ENCODE measurements at regions not wholly inside any gene's neighbourhood (a gene's known extent, or its start where the extent isn't known, plus 50 kb on each side); places are given as distances from the start of the nearest gene placed in this dataset.
A peak's percentile ranks its signal among the peaks of the same experiment; 100 is the strongest.

GRCh38 chr2:215790523-215791421 lies 222.6 kb downstream of the MREG start:
- intact Hi-C loops (cut with micrococcal nuclease; ENCODE audit: unreplicated experiment), result loop anchor here (5.0 kb wide), 3 partner anchors 283 to 373 kb away; partner anchors contain the start of gene FN1
- peak overlapping the region; percentile 54 for H3K27ac ChIP-seq (ENCODE audit: extremely low read length, insufficient read depth, low read length)
- no peaks in the 10 kb centered on the region for H4K20me1 ChIP-seq (ENCODE audit: insufficient read depth, low read length)
- H2AFZ ChIP-seq (ENCODE audit: low read length), result no peak overlapping the region
- BruUV-seq (replicated peaks), result no TSS peak
- ChIA-PET CTCF (ENCODE audit: low intra/inter-chr PET ratio, low total read pairs) (no interaction called here), POLR2A (interaction anchor here (1.1 to 6.0 kb wide), 7 partner anchors 18 to 172 kb away, joined by 3 to 66 read pairs (median 7); no protein-coding TSS in a partner anchor)
- in situ Hi-C loops (cut with HindIII; ENCODE audit: extremely low pct_ligation_motif_present, low pct_unique_long_range_greater_than_20kb), result no loop called here
- peaks cover 96% of the 10 kb centered on the region for H3K4me1 ChIP-seq (ENCODE audit: insufficient read depth, low read length)
- peak overlapping the region; percentile 16 for H3K4me2 ChIP-seq (ENCODE audit: low read depth, low read length)
- H3K9ac ChIP-seq (ENCODE audit: insufficient read depth, low read depth, low read length), result peak overlapping the region; percentile 26; the same call in 1 of the 2 replicates
- DNase-seq (ENCODE audit: low spot score) (no peak), ATAC-seq (no peak), FAIRE-seq (no peak)
- no peaks in the 10 kb centered on the region for H3K27me3 ChIP-seq (ENCODE audit: control insufficient read depth in 1 of 2, insufficient read depth in 2 of 2, low read length in 2 of 2)
- no peaks in the 10 kb centered on the region for H3K36me3 ChIP-seq (replicated peaks in 1 of 2; ENCODE audit: control insufficient read depth in 1 of 2, insufficient read depth in 2 of 2, low read length in 2 of 2)
- 81% methylated on average over 6 of the region's 6 CpGs for WGBS (ENCODE audit: low lambda C conversion rate)
- no peaks in the 10 kb centered on the region for H3K9me3 ChIP-seq (ENCODE audit: low read length)
- no peaks in the 10 kb centered on the region for H3K79me2 ChIP-seq (ENCODE audit: insufficient read depth, low read length)
- H3K4me3 ChIP-seq (replicated peaks in 1 of 3; ENCODE audit: insufficient read depth in 1 of 3, low read depth in 2 of 3, low read length in 3 of 3), result no peak overlapping the region
- TF ChIP-seq ZNF713 (CRISPR knock-in tag; IDR thresholded peaks at IDR 0.05) (no peak), PAX8 (CRISPR knock-in tag; IDR thresholded peaks at IDR 0.05; ENCODE audit: borderline replicate concordance) (0 out of 2 replicates have a peak, but pooled peaks have one; percentile 71), CHD4 (IDR thresholded peaks at IDR 0.05; ENCODE audit: borderline replicate concordance, low read length) (no peak), XRCC5 (optimal IDR thresholded peaks at IDR 0.05; ENCODE audit: low read length) (peak; percentile 30), ZNF501 (CRISPR knock-in tag; IDR thresholded peaks at IDR 0.05) (peak; percentile 85), ARNTL (CRISPR knock-in tag; IDR thresholded peaks at IDR 0.05) (0 out of 2 replicates have a peak, but pooled peaks have one; percentile 57), BCL3 (CRISPR knock-in tag; IDR thresholded peaks at IDR 0.05) (peak; percentile 60; the same call in 1 of the 2 replicates), ZFP36 (IDR thresholded peaks at IDR 0.05; ENCODE audit: borderline replicate concordance, low read depth, low read length, partially characterized antibody) (no peak), STAG1 (CRISPR knock-in tag; IDR thresholded peaks at IDR 0.05) (peak; percentile 3; the same call in 1 of the 2 replicates), RBFOX2 (IDR thresholded peaks at IDR 0.05; ENCODE audit: low read depth, low read length) (peak; percentile 69; the same call in 1 of the 2 replicates), ZNF556 (CRISPR knock-in tag; IDR thresholded peaks at IDR 0.05; ENCODE audit: borderline replicate concordance) (0 out of 2 replicates have a peak, but pooled peaks have one; percentile 24), GTF3A (CRISPR knock-in tag; conservative IDR thresholded peaks at IDR 0.05) (peak; percentile 74; the same call in 1 of the 2 replicates), POLR2G (IDR thresholded peaks at IDR 0.05; ENCODE audit: low read depth, low read length) (peak; percentile 32), ZNF629 (CRISPR knock-in tag; conservative IDR thresholded peaks at IDR 0.05) (peak; percentile 70), BRD4 (CRISPR knock-in tag; IDR thresholded peaks at IDR 0.05) (0 out of 2 replicates have a peak, but pooled peaks have one; percentile 54), ZZZ3 (CRISPR knock-in tag; IDR thresholded peaks at IDR 0.05; ENCODE audit: borderline replicate concordance) (0 out of 2 replicates have a peak, but pooled peaks have one; percentile 26), ZNF607 (CRISPR knock-in tag; IDR thresholded peaks at IDR 0.05; ENCODE audit: borderline replicate concordance) (0 out of 2 replicates have a peak, but pooled peaks have one; percentile 58), HNRNPLL (IDR thresholded peaks at IDR 0.05; ENCODE audit: low read depth, low read length, poor library complexity, severe bottlenecking) (no peak), ZNF577 (CRISPR knock-in tag; IDR thresholded peaks at IDR 0.05; ENCODE audit: borderline replicate concordance, low read depth) (no peak), ZNF788 (CRISPR knock-in tag; IDR thresholded peaks at IDR 0.05; ENCODE audit: borderline replicate concordance) (no peak)

Data from HepG2 (cell line).